ENCODE measurements at regions not wholly inside any gene's neighbourhood (a gene's known extent, or its start where the extent isn't known, plus 50 kb on each side); places are given as distances from the start of the nearest gene placed in this dataset.

GRCh38 chr5:96326902-96327301 lies 106.1 kb downstream of the PCSK1 start:
- TF ChIP-seq CTCF (IDR thresholded peaks at IDR 0.05), result no peak
- TF ChIP-seq POLR2A (IDR thresholded peaks at IDR 0.05), result no peak
